CD14-positive monocyte (primary cell): ENCODE measurements at regions not wholly inside any gene's neighbourhood (a gene's known extent, or its start where the extent isn't known, plus 50 kb on each side); places are given as distances from the start of the nearest gene placed in this dataset.

Source experiments
- DNase-seq, 3 donors: peaks; one replicate each; pipeline ENCODE4 v3.0.0-alpha.2; 2011 to 2022
- H2AFZ ChIP-seq: 2 replicates; pipeline ENCODE4 v1.6.0; 2012; ENCODE audit warnings: mild to moderate bottlenecking, low read depth, low read length, inconsistent platforms; ENCODE audit not compliant: insufficient read depth, poor library complexity, severe bottlenecking
- H3K27ac ChIP-seq, 2 donors: 1 replicate in 1 of 2; 2 replicates in 1 of 2; pipeline ENCODE4 v1.5.1; 2012 to 2013; ENCODE audit warnings: low read length in 2 of 2, control low read depth in 1 of 2, inconsistent platforms in 1 of 2, low read depth in 1 of 2, mild to moderate bottlenecking in 1 of 2
- H3K27me3 ChIP-seq, 2 donors: one replicate each; pipeline versions ENCODE4 v1.6.0 to v1.6.1; 2011 to 2013; ENCODE audit warnings: low read length in 2 of 2; ENCODE audit not compliant: control insufficient read depth in 2 of 2, insufficient read depth in 2 of 2
- H3K36me3 ChIP-seq, 2 donors: replicated peaks in 1 of 2; 1 replicate in 1 of 2; 2 replicates in 1 of 2; pipeline versions ENCODE4 v1.5.1 to v1.6.1; 2012 to 2013; ENCODE audit warnings: low read length in 2 of 2, control low read depth in 1 of 2, inconsistent platforms in 1 of 2, mild to moderate bottlenecking in 1 of 2; ENCODE audit not compliant: insufficient read depth in 2 of 2, control insufficient read depth in 1 of 2
- H3K4me1 ChIP-seq, 2 donors: 1 replicate in 1 of 2; 2 replicates in 1 of 2; pipeline versions ENCODE4 v1.5.1 to v1.6.1; 2012 to 2013; ENCODE audit warnings: low read length in 2 of 2, control low read depth in 1 of 2, inconsistent platforms in 1 of 2, mild to moderate bottlenecking in 1 of 2, moderate library complexity in 1 of 2; ENCODE audit not compliant: insufficient read depth in 2 of 2, control insufficient read depth in 1 of 2
- H3K4me2 ChIP-seq: replicated peaks from 2 replicates; pipeline ENCODE3; 2012; ENCODE audit warnings: low read length, moderate library complexity, mild to moderate bottlenecking; ENCODE audit not compliant: poor library complexity, severe bottlenecking; ENCODE audit errors: extremely low read depth
- H3K4me3 ChIP-seq, 3 experiments: fragments of 200-600 bp in 1 of 3; sonication (generic) in 1 of 3; replicated peaks in 1 of 3; 1 replicate in 2 of 3; 2 replicates in 1 of 3; pipeline ENCODE4 v1.5.1; 2011 to 2013; ENCODE audit warnings: low read length in 3 of 3, mild to moderate bottlenecking in 3 of 3, control low read depth in 2 of 3, low read depth in 2 of 3, inconsistent platforms in 1 of 3, moderate library complexity in 1 of 3
- H3K79me2 ChIP-seq: 2 replicates; pipeline ENCODE4 v1.6.0; 2012; ENCODE audit warnings: mild to moderate bottlenecking, control low read depth, inconsistent platforms, low read length, moderate library complexity; ENCODE audit not compliant: insufficient read depth
- H3K9ac ChIP-seq: 2 replicates; pipeline ENCODE4 v1.6.0; 2017; ENCODE audit warnings: low read length, mild to moderate bottlenecking; ENCODE audit not compliant: insufficient read depth, poor library complexity, severe bottlenecking
- H3K9me3 ChIP-seq, 2 donors: replicated peaks in 1 of 2; 1 replicate in 1 of 2; 2 replicates in 1 of 2; pipeline versions ENCODE4 v1.5.1 to v1.6.1; 2012 to 2013; ENCODE audit warnings: low read length in 2 of 2, control low read depth in 1 of 2; ENCODE audit not compliant: control insufficient read depth in 1 of 2, insufficient read depth in 1 of 2
- H4K20me1 ChIP-seq: 2 replicates; pipeline ENCODE4 v1.6.0; 2012; ENCODE audit warnings: mild to moderate bottlenecking, low read length, control low read depth, moderate library complexity; ENCODE audit not compliant: insufficient read depth
- H3K27ac Mint-ChIP-seq, 7 donors: one replicate each; pipeline ENCODE4 v1.8.0; 2020; ENCODE audit warnings: mild to moderate bottlenecking in 7 of 7, mixed read lengths in 7 of 7, moderate library complexity in 6 of 7, inconsistent platforms in 2 of 7
- H3K27me3 Mint-ChIP-seq, 3 donors: one replicate each; pipeline ENCODE4 v1.8.0; 2021 to 2022; ENCODE audit warnings: low read depth in 3 of 3, mild to moderate bottlenecking in 3 of 3, mixed read lengths in 3 of 3, moderate library complexity in 3 of 3, inconsistent platforms in 1 of 3
- H3K36me3 Mint-ChIP-seq, 2 donors: one replicate each; pipeline ENCODE4 v1.8.0; 2020; ENCODE audit warnings: mixed read lengths in 2 of 2, inconsistent platforms in 1 of 2, mild to moderate bottlenecking in 1 of 2
- H3K4me1 Mint-ChIP-seq: one replicate; pipeline ENCODE4 v1.8.0; 2020; ENCODE audit warnings: mild to moderate bottlenecking, mixed read lengths
- H3K4me3 Mint-ChIP-seq, 2 donors: one replicate each; pipeline ENCODE4 v1.8.0; 2020; ENCODE audit warnings: mild to moderate bottlenecking in 2 of 2, mixed read lengths in 2 of 2, moderate library complexity in 1 of 2
- H3K9me3 Mint-ChIP-seq, 7 donors: one replicate each; pipeline ENCODE4 v1.8.0; 2020 to 2022; ENCODE audit warnings: mixed read lengths in 7 of 7, mild to moderate bottlenecking in 6 of 7, moderate library complexity in 6 of 7, inconsistent platforms in 2 of 7
- intact Hi-C, 2 donors: fragments of 100-400 bp; cut with micrococcal nuclease; formaldehyde crosslinking; loops; one replicate each; pipeline versions ENCODE4 v1.15.0 to v1.15.1; 2023
- TF ChIP-seq, protein P1 (sequence below): fragments of 200-600 bp; IDR thresholded peaks from one replicate; pipeline ENCODE4 v1.8.0; 2022; ENCODE audit warnings: antibody characterized with exemption, mild to moderate bottlenecking

DNA sequence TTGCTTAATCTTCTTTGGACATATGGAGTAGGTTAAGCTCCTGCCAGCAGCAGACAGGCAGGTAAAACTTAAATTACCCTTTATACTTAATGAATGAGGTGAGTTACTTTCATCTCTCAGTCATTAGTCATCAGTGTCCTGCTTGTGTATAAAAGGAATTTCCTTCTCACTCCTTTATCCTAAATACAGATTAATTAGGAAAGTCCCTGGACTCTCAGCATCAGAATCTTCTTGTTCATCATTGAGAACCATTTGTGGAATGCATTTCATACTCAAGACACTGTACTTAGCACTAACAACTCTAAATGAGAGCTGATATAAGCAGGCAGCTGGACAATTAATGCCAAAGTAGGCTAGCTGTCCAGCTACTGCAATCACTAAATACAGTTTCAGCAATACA lies 630.4 kb downstream of the METTL15 start:
- H3K9me3 ChIP-seq = no peaks in the 10 kb centered on the region
- H3K4me2 ChIP-seq = no peak overlapping the region
- no peak overlapping the region for H2AFZ ChIP-seq
- peaks cover 0 to 3% (median 2%) of the 10 kb centered on the region in 7 donors for H3K9me3 Mint-ChIP-seq
- intact Hi-C loops = no loop called here
- H3K4me3 ChIP-seq = no peak overlapping the region
- H3K4me1 Mint-ChIP-seq = no peaks in the 10 kb centered on the region
- no peak overlapping the region for H3K27ac Mint-ChIP-seq
- no peaks in the 10 kb centered on the region for H3K79me2 ChIP-seq
- DNase-seq = no peak
- H3K27me3 Mint-ChIP-seq = no peaks in the 10 kb centered on the region
- H3K36me3 Mint-ChIP-seq = no peaks in the 10 kb centered on the region
- TF ChIP-seq, protein P1, sequence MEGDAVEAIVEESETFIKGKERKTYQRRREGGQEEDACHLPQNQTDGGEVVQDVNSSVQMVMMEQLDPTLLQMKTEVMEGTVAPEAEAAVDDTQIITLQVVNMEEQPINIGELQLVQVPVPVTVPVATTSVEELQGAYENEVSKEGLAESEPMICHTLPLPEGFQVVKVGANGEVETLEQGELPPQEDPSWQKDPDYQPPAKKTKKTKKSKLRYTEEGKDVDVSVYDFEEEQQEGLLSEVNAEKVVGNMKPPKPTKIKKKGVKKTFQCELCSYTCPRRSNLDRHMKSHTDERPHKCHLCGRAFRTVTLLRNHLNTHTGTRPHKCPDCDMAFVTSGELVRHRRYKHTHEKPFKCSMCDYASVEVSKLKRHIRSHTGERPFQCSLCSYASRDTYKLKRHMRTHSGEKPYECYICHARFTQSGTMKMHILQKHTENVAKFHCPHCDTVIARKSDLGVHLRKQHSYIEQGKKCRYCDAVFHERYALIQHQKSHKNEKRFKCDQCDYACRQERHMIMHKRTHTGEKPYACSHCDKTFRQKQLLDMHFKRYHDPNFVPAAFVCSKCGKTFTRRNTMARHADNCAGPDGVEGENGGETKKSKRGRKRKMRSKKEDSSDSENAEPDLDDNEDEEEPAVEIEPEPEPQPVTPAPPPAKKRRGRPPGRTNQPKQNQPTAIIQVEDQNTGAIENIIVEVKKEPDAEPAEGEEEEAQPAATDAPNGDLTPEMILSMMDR = no peak
- no peaks in the 10 kb centered on the region for H3K36me3 ChIP-seq
- H4K20me1 ChIP-seq = no peaks in the 10 kb centered on the region
- H3K4me1 ChIP-seq = no peaks in the 10 kb centered on the region
- no peaks in the 10 kb centered on the region for H3K27me3 ChIP-seq
- H3K4me3 Mint-ChIP-seq = no peak overlapping the region
- no peak overlapping the region for H3K9ac ChIP-seq
- H3K27ac ChIP-seq = no peak overlapping the region

DNA sequence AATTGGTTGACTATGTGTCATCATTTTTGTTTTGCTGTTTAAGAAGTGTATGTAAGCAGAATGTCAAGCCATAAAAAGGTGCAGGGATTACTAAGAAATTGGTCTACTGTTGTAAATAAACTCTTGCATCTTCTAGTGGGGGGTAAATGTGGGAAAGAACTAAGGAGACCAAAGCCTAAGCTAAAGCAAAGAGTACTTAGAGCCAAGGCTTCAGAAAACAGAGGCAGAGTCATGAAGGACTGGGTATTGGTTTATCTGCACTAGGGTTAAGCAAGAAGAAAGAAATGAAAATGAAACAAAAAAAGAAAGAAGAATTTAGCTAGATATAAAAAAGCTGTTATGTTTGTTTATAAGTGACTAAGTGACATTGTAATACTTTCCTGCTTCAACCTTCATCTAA lies 628.1 kb downstream of the METTL15 start:
- Histone ChIP-seq H4K20me1 (no peaks in the 10 kb centered on the region), H2AFZ (no peak overlapping the region), H3K9me3 (peaks cover 0 to 5% of the 10 kb centered on the region in 2 donors), H3K27ac (no peak overlapping the region), H3K36me3 (no peaks in the 10 kb centered on the region), H3K9ac (no peak overlapping the region), H3K27me3 (no peaks in the 10 kb centered on the region), H3K4me3 (no peak overlapping the region), H3K4me1 (no peaks in the 10 kb centered on the region), H3K4me2 (no peak overlapping the region), H3K79me2 (no peaks in the 10 kb centered on the region)
- Mint-ChIP-seq H3K36me3 (no peaks in the 10 kb centered on the region), H3K4me3 (no peak overlapping the region), H3K27ac (no peak overlapping the region), H3K9me3 (peaks cover 0 to 8% (median 0%) of the 10 kb centered on the region in 7 donors), H3K27me3 (no peaks in the 10 kb centered on the region), H3K4me1 (no peaks in the 10 kb centered on the region)
- intact Hi-C loops = no loop called here
- TF ChIP-seq, protein P1 = no peak
- DNase-seq = no peak
